GF-D8 (cell line): ENCODE measurements at regions not wholly inside any gene's neighbourhood (a gene's known extent, or its start where the extent isn't known, plus 50 kb on each side); places are given as distances from the start of the nearest gene placed in this dataset.

Experiments used
- DNase-seq: peaks from one replicate; lab custom pipeline; 2025; lab: John Stamatoyannopoulos, UW

DNA sequence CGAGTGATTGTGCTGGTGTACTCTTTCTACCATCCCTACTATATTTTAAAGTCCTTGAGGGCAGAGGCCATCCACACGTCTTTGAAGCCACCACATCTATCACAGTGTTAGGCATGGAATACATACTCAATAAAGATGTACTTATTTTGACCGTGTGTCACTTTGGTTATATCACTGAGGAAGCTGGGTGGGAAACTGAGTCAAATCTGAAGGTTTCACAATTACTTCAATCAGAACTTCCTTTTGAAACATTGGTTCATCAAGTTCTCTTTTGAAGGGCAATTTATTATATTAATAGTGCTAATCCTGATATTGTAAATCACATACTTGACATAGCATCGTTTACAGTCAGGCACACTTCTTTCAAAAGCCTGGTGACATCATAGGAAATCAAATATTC lies 53.3 kb upstream of the ATP1B1 start:
- DNase-seq, result no peak
